GM18873 (cell line): ENCODE measurements at regions not wholly inside any gene's neighbourhood (a gene's known extent, or its start where the extent isn't known, plus 50 kb on each side); places are given as distances from the start of the nearest gene placed in this dataset.
A peak's percentile ranks its signal among the peaks of the same experiment; 100 is the strongest.
"Not testable (repeated sequence)": the region's sequence is repeated elsewhere in the genome, so short reads cannot be mapped to it uniquely, and the experiment has no call there.

ENCODE experiments used
- ATAC-seq: cut with Tn5 transposase; IDR thresholded peaks from one replicate; pipeline ENCODE4 v1.9.1; 2021; ENCODE audit warnings: mild to moderate bottlenecking, moderate library complexity, moderate number of reproducible peaks; ENCODE audit not compliant: unreplicated experiment, low FRiP score

GRCh38 chr6:71678091-71678490 lies 208.3 kb upstream of the RIMS1 start:
- ATAC-seq: no peak

- ATAC-seq: no peak
Observed at GRCh38 chr6:71681234-71681867, 205.0 kb upstream of the RIMS1 start.

GRCh38 chr6:71686021-71686677 lies 200.2 kb upstream of the RIMS1 start:
- ATAC-seq: not testable (repeated sequence)

- no peak for ATAC-seq
Observed at GRCh38 chr6:71698702-71699101, 187.6 kb upstream of the RIMS1 start.

- ATAC-seq: peak; percentile 80
Observed at GRCh38 chr6:71706523-71706922, 179.8 kb upstream of the RIMS1 start.

GRCh38 chr6:71707059-71707458 lies 179.3 kb upstream of the RIMS1 start:
- no peak for ATAC-seq

- no peak for ATAC-seq
Observed at GRCh38 chr6:71720705-71721104, 165.6 kb upstream of the RIMS1 start.

- ATAC-seq: no peak
Observed at GRCh38 chr6:71721642-71722041, 164.7 kb upstream of the RIMS1 start.

- no peak for ATAC-seq
Observed at GRCh38 chr6:71722736-71723135, 163.6 kb upstream of the RIMS1 start.

- no peak for ATAC-seq
Observed at GRCh38 chr6:71724456-71725125, 161.8 kb upstream of the RIMS1 start.

GRCh38 chr6:71725126-71725470 lies 161.3 kb upstream of the RIMS1 start:
- no peak for ATAC-seq

GRCh38 chr6:71726121-71726520 lies 160.2 kb upstream of the RIMS1 start:
- ATAC-seq: no peak

- peak; percentile 92 for ATAC-seq
Observed at GRCh38 chr6:71727632-71728294, 158.6 kb upstream of the RIMS1 start.

- no peak for ATAC-seq
Observed at GRCh38 chr6:71730284-71730683, 156.1 kb upstream of the RIMS1 start.

- ATAC-seq: no peak
Observed at GRCh38 chr6:71733970-71734899, 152.1 kb upstream of the RIMS1 start.

- peak; percentile 67 for ATAC-seq
Observed at GRCh38 chr6:71737953-71738352, 148.4 kb upstream of the RIMS1 start.

GRCh38 chr6:71745525-71745924 lies 140.8 kb upstream of the RIMS1 start:
- ATAC-seq: no peak

- ATAC-seq: no peak
Observed at GRCh38 chr6:71766146-71766760, 120.1 kb upstream of the RIMS1 start.

GRCh38 chr6:71766796-71767195 lies 119.6 kb upstream of the RIMS1 start:
- no peak for ATAC-seq

GRCh38 chr6:71768356-71768755 lies 118.0 kb upstream of the RIMS1 start:
- no peak for ATAC-seq
